ENCODE measurements at regions not wholly inside any gene's neighbourhood (a gene's known extent, or its start where the extent isn't known, plus 50 kb on each side); places are given as distances from the start of the nearest gene placed in this dataset.

- H3K4me3 Mint-ChIP-seq (ENCODE audit: unreplicated experiment): no peak overlapping the region
- TF ChIP-seq, protein P1, sequence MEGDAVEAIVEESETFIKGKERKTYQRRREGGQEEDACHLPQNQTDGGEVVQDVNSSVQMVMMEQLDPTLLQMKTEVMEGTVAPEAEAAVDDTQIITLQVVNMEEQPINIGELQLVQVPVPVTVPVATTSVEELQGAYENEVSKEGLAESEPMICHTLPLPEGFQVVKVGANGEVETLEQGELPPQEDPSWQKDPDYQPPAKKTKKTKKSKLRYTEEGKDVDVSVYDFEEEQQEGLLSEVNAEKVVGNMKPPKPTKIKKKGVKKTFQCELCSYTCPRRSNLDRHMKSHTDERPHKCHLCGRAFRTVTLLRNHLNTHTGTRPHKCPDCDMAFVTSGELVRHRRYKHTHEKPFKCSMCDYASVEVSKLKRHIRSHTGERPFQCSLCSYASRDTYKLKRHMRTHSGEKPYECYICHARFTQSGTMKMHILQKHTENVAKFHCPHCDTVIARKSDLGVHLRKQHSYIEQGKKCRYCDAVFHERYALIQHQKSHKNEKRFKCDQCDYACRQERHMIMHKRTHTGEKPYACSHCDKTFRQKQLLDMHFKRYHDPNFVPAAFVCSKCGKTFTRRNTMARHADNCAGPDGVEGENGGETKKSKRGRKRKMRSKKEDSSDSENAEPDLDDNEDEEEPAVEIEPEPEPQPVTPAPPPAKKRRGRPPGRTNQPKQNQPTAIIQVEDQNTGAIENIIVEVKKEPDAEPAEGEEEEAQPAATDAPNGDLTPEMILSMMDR (IDR thresholded peaks at IDR 0.05): no peak
- peaks cover 36% of the 10 kb centered on the region for H3K9me3 Mint-ChIP-seq (ENCODE audit: unreplicated experiment)
- no peak overlapping the region for H3K27ac Mint-ChIP-seq (ENCODE audit: unreplicated experiment)
- peaks cover 14% of the 10 kb centered on the region for H3K36me3 Mint-ChIP-seq (ENCODE audit: unreplicated experiment)
- no peak for DNase-seq (ENCODE audit: extremely low spot score, unreplicated experiment)
- H3K27me3 Mint-ChIP-seq (ENCODE audit: unreplicated experiment): no peaks in the 10 kb centered on the region
- H3K4me1 Mint-ChIP-seq (ENCODE audit: unreplicated experiment): peaks cover 10% of the 10 kb centered on the region
These were observed 1085.0 kb upstream of the ALCAM start for GRCh38 chr3:104281713-104282112.

DNA sequence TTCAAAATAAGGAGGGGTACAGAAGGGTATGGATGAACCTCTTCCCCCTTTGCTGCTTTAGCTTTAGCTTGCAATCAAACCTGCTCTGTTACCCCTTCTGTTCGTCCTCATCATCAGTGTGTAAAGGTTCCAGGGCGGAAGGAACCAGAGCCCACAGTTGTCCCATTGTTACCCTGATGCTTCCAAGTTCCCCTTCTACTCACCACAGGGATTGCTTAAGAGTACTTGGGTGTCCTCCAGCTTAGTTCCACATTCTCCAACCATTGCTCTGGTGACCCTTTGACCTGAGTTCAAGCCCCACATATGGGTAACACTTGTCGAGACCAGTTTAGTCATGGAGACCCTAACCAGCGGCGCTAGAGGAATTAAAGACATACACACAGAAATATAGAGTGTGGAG lies 1080.1 kb upstream of the ALCAM start:
- DNase-seq (ENCODE audit: extremely low spot score, unreplicated experiment): no peak
- TF ChIP-seq, protein P1 (IDR thresholded peaks at IDR 0.05): no peak
- H3K27ac Mint-ChIP-seq (ENCODE audit: unreplicated experiment): no peak overlapping the region
- peaks cover 33% of the 10 kb centered on the region for H3K9me3 Mint-ChIP-seq (ENCODE audit: unreplicated experiment)
- H3K4me1 Mint-ChIP-seq (ENCODE audit: unreplicated experiment): peaks cover 14% of the 10 kb centered on the region
- H3K27me3 Mint-ChIP-seq (ENCODE audit: unreplicated experiment): no peaks in the 10 kb centered on the region
- H3K4me3 Mint-ChIP-seq (ENCODE audit: unreplicated experiment): no peak overlapping the region
- peaks cover 6% of the 10 kb centered on the region for H3K36me3 Mint-ChIP-seq (ENCODE audit: unreplicated experiment)

- Mint-ChIP-seq H3K9me3 (ENCODE audit: unreplicated experiment) (peaks cover 9% of the 10 kb centered on the region), H3K4me1 (ENCODE audit: unreplicated experiment) (peaks cover 25% of the 10 kb centered on the region), H3K36me3 (ENCODE audit: unreplicated experiment) (peaks cover 2% of the 10 kb centered on the region), H3K27me3 (ENCODE audit: unreplicated experiment) (no peaks in the 10 kb centered on the region), H3K27ac (ENCODE audit: unreplicated experiment) (peak overlapping the region; percentile 85), H3K4me3 (ENCODE audit: unreplicated experiment) (peak overlapping the region; percentile 70)
- no peak for DNase-seq (ENCODE audit: extremely low spot score, unreplicated experiment)
- TF ChIP-seq, protein P1 (IDR thresholded peaks at IDR 0.05): no peak
These were observed 1075.3 kb upstream of the ALCAM start for GRCh38 chr3:104291437-104291851.

GRCh38 chr3:104291878-104292277 lies 1074.8 kb upstream of the ALCAM start:
- H3K27ac Mint-ChIP-seq (ENCODE audit: unreplicated experiment): peak overlapping the region; percentile 85
- TF ChIP-seq, protein P1 (IDR thresholded peaks at IDR 0.05): no peak

GRCh38 chr3:104297617-104298016 lies 1069.1 kb upstream of the ALCAM start:
- no peak for DNase-seq (ENCODE audit: extremely low spot score, unreplicated experiment)
- H3K27ac Mint-ChIP-seq (ENCODE audit: unreplicated experiment): no peak overlapping the region
- H3K9me3 Mint-ChIP-seq (ENCODE audit: unreplicated experiment): no peaks in the 10 kb centered on the region
- H3K4me1 Mint-ChIP-seq (ENCODE audit: unreplicated experiment): peaks cover 11% of the 10 kb centered on the region
- H3K27me3 Mint-ChIP-seq (ENCODE audit: unreplicated experiment): no peaks in the 10 kb centered on the region
- H3K4me3 Mint-ChIP-seq (ENCODE audit: unreplicated experiment): no peak overlapping the region
- TF ChIP-seq, protein P1 (IDR thresholded peaks at IDR 0.05): no peak
- no peaks in the 10 kb centered on the region for H3K36me3 Mint-ChIP-seq (ENCODE audit: unreplicated experiment)

More at GRCh38 chr3:104291878-104292277, 1074.8 kb upstream of the ALCAM start:
- Mint-ChIP-seq H3K27me3 (ENCODE audit: unreplicated experiment) (no peaks in the 10 kb centered on the region), H3K4me1 (ENCODE audit: unreplicated experiment) (peaks cover 25% of the 10 kb centered on the region), H3K4me3 (ENCODE audit: unreplicated experiment) (peak overlapping the region; percentile 70), H3K9me3 (ENCODE audit: unreplicated experiment) (peaks cover 5% of the 10 kb centered on the region), H3K36me3 (ENCODE audit: unreplicated experiment) (peaks cover 2% of the 10 kb centered on the region)
- DNase-seq (ENCODE audit: extremely low spot score, unreplicated experiment): no peak
